K562 (cell line): ENCODE measurements at regions not wholly inside any gene's neighbourhood (a gene's known extent, or its start where the extent isn't known, plus 50 kb on each side); places are given as distances from the start of the nearest gene placed in this dataset.
A peak's percentile ranks its signal among the peaks of the same experiment; 100 is the strongest.

Experiments used
- BDP1 ChIP-seq: IDR thresholded peaks from 3 replicates; pipeline ENCODE4 v1.6.1; 2011; ENCODE audit not compliant: insufficient read length, insufficient read depth
- CBFB ChIP-seq: sonication (generic); formaldehyde crosslinking; IDR thresholded peaks from 2 replicates; pipeline ENCODE4 v1.4.0; 2020; ENCODE audit warnings: mild to moderate bottlenecking, missing genetic modification reagents
- CBX5 ChIP-seq: IDR thresholded peaks from 2 replicates; pipeline ENCODE4 v1.6.1; 2014; ENCODE audit warnings: low read depth, borderline replicate concordance
- CCNT2 ChIP-seq: IDR thresholded peaks from 2 replicates; pipeline ENCODE4 v1.6.1; 2011; ENCODE audit warnings: borderline replicate concordance, low read depth, mild to moderate bottlenecking, moderate library complexity, mixed read lengths, low read length; ENCODE audit not compliant: insufficient read length; ENCODE audit errors: extremely low read depth
- CHCHD3 ChIP-seq: fragments of 250-450 bp; sonication (Bioruptor Pico); IDR thresholded peaks from 2 replicates; pipeline ENCODE4 v2.1.2; 2022; ENCODE audit warnings: mild to moderate bottlenecking
- CXXC5 ChIP-seq: fragments of 250-450 bp; sonication (Bioruptor Pico); IDR thresholded peaks from 2 replicates; pipeline ENCODE4 v1.8.0; 2022; ENCODE audit warnings: inconsistent platforms, mild to moderate bottlenecking, moderate library complexity
- DPF2 ChIP-seq: fragments of 450-650 bp; IDR thresholded peaks from 2 replicates; pipeline ENCODE4 v1.6.1; 2016
- EGR1 ChIP-seq: fragments of 450-650 bp; conservative IDR thresholded peaks from 2 replicates; pipeline ENCODE4 v1.6.1; 2017; ENCODE audit warnings: mild to moderate bottlenecking
- ELF4 ChIP-seq: fragments of 450-650 bp; formaldehyde crosslinking; IDR thresholded peaks from 2 replicates; pipeline ENCODE4 v1.4.0; 2022; ENCODE audit warnings: missing genetic modification characterization
- EP400 ChIP-seq: fragments of 450-650 bp; IDR thresholded peaks from 2 replicates; pipeline ENCODE4 v1.6.1; 2017; ENCODE audit warnings: antibody characterized with exemption, mild to moderate bottlenecking, moderate library complexity
- FOXK2 ChIP-seq, 2 experiments: fragments of 450-650 bp; IDR thresholded peaks in 1 of 2; conservative IDR thresholded peaks in 1 of 2; 2 replicates each; pipeline ENCODE4 v1.6.1; 2016; ENCODE audit warnings: low read depth in 2 of 2, mild to moderate bottlenecking in 1 of 2
- GABPB1 ChIP-seq: sonication (generic); formaldehyde crosslinking; IDR thresholded peaks from 2 replicates; pipeline ENCODE4 v1.8.0; 2022; ENCODE audit warnings: mild to moderate bottlenecking, missing genetic modification reagents
- GTF2E2 ChIP-seq: fragments of 200-800 bp; sonication (Bioruptor generic); IDR thresholded peaks from 2 replicates; pipeline ENCODE4 v1.6.1; 2016; ENCODE audit warnings: missing genetic modification characterization, missing compliant biosample characterization
- HLTF ChIP-seq: fragments of 450-650 bp; IDR thresholded peaks from 2 replicates; pipeline ENCODE4 v1.6.1; 2016
- HNRNPLL ChIP-seq: fragments of 200-400 bp; formaldehyde crosslinking; IDR thresholded peaks from 2 replicates; pipeline ENCODE4 v1.6.1; 2017; ENCODE audit warnings: low read length, low read depth, mild to moderate bottlenecking; ENCODE audit not compliant: poor library complexity, severe bottlenecking
- NR2F6 ChIP-seq: fragments of 450-650 bp; formaldehyde crosslinking; IDR thresholded peaks from 2 replicates; pipeline ENCODE4 v1.4.0; 2020; ENCODE audit warnings: mild to moderate bottlenecking
- OTX1 ChIP-seq: fragments of 450-650 bp; formaldehyde crosslinking; IDR thresholded peaks from 2 replicates; pipeline ENCODE4 v1.4.0; 2022; ENCODE audit warnings: mild to moderate bottlenecking
- RAD51 ChIP-seq: fragments of 450-650 bp; IDR thresholded peaks from 2 replicates; pipeline ENCODE4 v1.7.1; 2016; ENCODE audit warnings: low read depth, mild to moderate bottlenecking, borderline replicate concordance
- RHOXF2B ChIP-seq: fragments of 250-450 bp; sonication (Bioruptor Pico); conservative IDR thresholded peaks from 2 replicates; pipeline ENCODE4 v1.5.1; 2021
- SLC30A9 ChIP-seq: fragments of 250-450 bp; sonication (Bioruptor Pico); IDR thresholded peaks from 2 replicates; pipeline ENCODE4 v1.8.0; 2022; ENCODE audit warnings: mild to moderate bottlenecking, moderate library complexity
- SUPT5H ChIP-seq: fragments of 450-650 bp; IDR thresholded peaks from 2 replicates; pipeline ENCODE4 v1.6.1; 2016
- TCF7 ChIP-seq: sonication (generic); IDR thresholded peaks from 2 replicates; pipeline ENCODE4 v1.6.1; 2016; ENCODE audit warnings: antibody characterized with exemption, borderline replicate concordance
- TCF7L2 ChIP-seq: fragments of 150-350 bp; IDR thresholded peaks from 2 replicates; pipeline ENCODE4 v1.6.1; 2016; ENCODE audit warnings: low read depth, mild to moderate bottlenecking, low read length, moderate library complexity
- TEAD1 ChIP-seq, 2 experiments: fragments of 450-650 bp in 1 of 2; sonication (generic) in 1 of 2; formaldehyde crosslinking; IDR thresholded peaks; 2 replicates each; pipeline versions ENCODE4 v1.4.0 to v1.8.0; 2020 to 2022; ENCODE audit warnings: mild to moderate bottlenecking in 2 of 2, missing genetic modification reagents in 1 of 2
- ZNF133 ChIP-seq: fragments of 250-450 bp; sonication (Bioruptor Pico); IDR thresholded peaks from 2 replicates; pipeline ENCODE4 v1.4.0; 2020; ENCODE audit warnings: mild to moderate bottlenecking
- ZNF143 ChIP-seq: sonication (generic); formaldehyde crosslinking; IDR thresholded peaks from 2 replicates; pipeline ENCODE4 v1.9.0; 2022; ENCODE audit warnings: mild to moderate bottlenecking, missing genetic modification reagents
- ZNF174 ChIP-seq: fragments of 250-450 bp; sonication (Bioruptor Pico); IDR thresholded peaks from 2 replicates; pipeline ENCODE4 v1.4.0; 2020; ENCODE audit warnings: mild to moderate bottlenecking
- ZNF263 ChIP-seq: sonication (generic); formaldehyde crosslinking; IDR thresholded peaks from 2 replicates; pipeline ENCODE4 v1.8.0; 2022; ENCODE audit warnings: mild to moderate bottlenecking, missing genetic modification reagents, borderline replicate concordance
- ZNF384 ChIP-seq: IDR thresholded peaks from 2 replicates; pipeline ENCODE4 v1.6.1; 2012; ENCODE audit warnings: low read depth, low read length, improper control_type of control experiment
- ZNF408 ChIP-seq: fragments of 250-450 bp; sonication (Bioruptor Pico); IDR thresholded peaks from 2 replicates; pipeline ENCODE4 v1.4.0; 2020; ENCODE audit warnings: low read depth, mild to moderate bottlenecking, moderate library complexity
- TF ChIP-seq, protein P1 (sequence below), 3 experiments: fragments of 200-800 bp in 1 of 3; sonication (Bioruptor generic) in 1 of 3; sonication (generic) in 1 of 3; formaldehyde crosslinking in 1 of 3; IDR thresholded peaks; 2 replicates each; pipeline versions ENCODE4 v1.6.1 to v1.8.0; 2016 to 2022; ENCODE audit warnings: mild to moderate bottlenecking in 2 of 3, missing compliant biosample characterization in 2 of 3, missing genetic modification characterization in 2 of 3, missing genetic modification reagents in 1 of 3
- TF ChIP-seq, protein P2 (sequence below): fragments of 250-450 bp; sonication (Bioruptor Pico); IDR thresholded peaks from 2 replicates; pipeline ENCODE4 v1.5.0; 2021

DNA sequence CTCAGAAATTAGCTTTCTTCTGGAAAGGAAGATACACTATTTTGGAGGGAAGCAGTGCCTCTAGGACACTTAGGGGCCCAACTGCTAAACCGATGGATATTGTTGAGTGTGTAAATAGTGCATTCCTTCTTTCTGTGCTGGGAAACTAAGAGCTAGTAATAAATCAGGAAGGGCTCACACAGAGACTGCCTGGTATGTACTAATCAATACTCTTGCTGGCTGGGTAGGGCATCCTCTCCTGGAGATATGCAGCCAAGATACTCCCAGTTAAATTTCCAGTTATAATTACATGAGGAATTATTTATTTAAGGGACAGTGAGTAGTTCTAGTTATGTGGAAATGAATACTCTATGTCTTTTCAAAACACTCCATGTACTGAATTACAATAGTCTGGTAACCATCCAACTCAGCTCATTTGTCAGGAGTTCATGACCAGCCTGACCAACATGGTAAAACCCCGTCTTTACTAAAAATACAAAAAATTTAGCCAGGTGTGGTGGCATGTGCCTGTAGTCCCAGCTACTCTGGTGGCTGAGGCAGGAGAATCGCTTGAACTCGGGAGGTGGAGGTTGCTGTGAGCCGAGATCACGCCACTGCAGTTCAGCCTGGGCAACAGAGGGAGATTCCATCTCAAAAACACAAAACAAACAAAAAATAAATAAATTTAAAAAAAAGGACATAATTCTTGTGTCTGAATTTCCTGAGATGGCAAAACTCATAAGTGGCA is 100.0 kb downstream of the OR2B2 start (continued):
- TF ChIP-seq TCF7L2: no peak
- no peak for TF ChIP-seq CCNT2
- TF ChIP-seq GTF2E2 (tag): no peak
- no peak for TF ChIP-seq EP400
- TF ChIP-seq RHOXF2B (CRISPR knock-in tag): no peak
- TF ChIP-seq HNRNPLL: no peak
- no peak for TF ChIP-seq ZNF143 (CRISPR knock-in tag)
- no peak for TF ChIP-seq ZNF133 (CRISPR knock-in tag)
- no peak for TF ChIP-seq ZNF263 (CRISPR knock-in tag)
- TF ChIP-seq EGR1: no peak
- no peak for TF ChIP-seq ZNF384
- no peak for TF ChIP-seq TEAD1 (CRISPR knock-in tag; IDR thresholded peaks at IDR 0.05)
- TF ChIP-seq CXXC5: no peak
- no peak for TF ChIP-seq CBX5
- TF ChIP-seq OTX1: peak; percentile 10; the same call in 1 of the 2 replicates
- TF ChIP-seq GABPB1 (CRISPR knock-in tag): peak; percentile 41; the same call in 1 of the 2 replicates
- peak; percentile 79 for TF ChIP-seq SUPT5H
- TF ChIP-seq, protein P1, sequence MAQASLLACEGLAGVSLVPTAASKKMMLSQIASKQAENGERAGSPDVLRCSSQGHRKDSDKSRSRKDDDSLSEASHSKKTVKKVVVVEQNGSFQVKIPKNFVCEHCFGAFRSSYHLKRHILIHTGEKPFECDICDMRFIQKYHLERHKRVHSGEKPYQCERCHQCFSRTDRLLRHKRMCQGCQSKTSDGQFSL (CRISPR knock-in tag; IDR thresholded peaks at IDR 0.05): 0 out of 2 replicates have a peak, but pooled peaks have one; percentile 12
- TF ChIP-seq, protein P1 (tag; IDR thresholded peaks at IDR 0.05): no peak
- no peak for TF ChIP-seq HLTF
- no peak for TF ChIP-seq CBFB (CRISPR knock-in tag)
- no peak for TF ChIP-seq SLC30A9
- TF ChIP-seq, protein P2, sequence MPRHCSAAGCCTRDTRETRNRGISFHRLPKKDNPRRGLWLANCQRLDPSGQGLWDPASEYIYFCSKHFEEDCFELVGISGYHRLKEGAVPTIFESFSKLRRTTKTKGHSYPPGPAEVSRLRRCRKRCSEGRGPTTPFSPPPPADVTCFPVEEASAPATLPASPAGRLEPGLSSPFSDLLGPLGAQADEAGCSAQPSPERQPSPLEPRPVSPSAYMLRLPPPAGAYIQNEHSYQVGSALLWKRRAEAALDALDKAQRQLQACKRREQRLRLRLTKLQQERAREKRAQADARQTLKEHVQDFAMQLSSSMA: no peak
- no peak for TF ChIP-seq ZNF174 (CRISPR knock-in tag)
- TF ChIP-seq CHCHD3 (CRISPR knock-in tag): peak; percentile 57; the same call in 1 of the 2 replicates
- TF ChIP-seq TCF7: no peak
- TF ChIP-seq DPF2: no peak
- TF ChIP-seq NR2F6 (CRISPR knock-in tag): no peak
- peak in 1 of 2 experiments; percentile 29; a peak in 1 of 4 replicates for TF ChIP-seq FOXK2 (conservative IDR thresholded peaks at IDR 0.05 in 1 of 2, IDR thresholded peaks at IDR 0.05 in 1 of 2; ENCODE audit: low read depth in 2 of 2)
- TF ChIP-seq BDP1: no peak
- peak; percentile 23; the same call in 1 of the 2 replicates for TF ChIP-seq RAD51
- no peak for TF ChIP-seq ZNF408 (CRISPR knock-in tag)
- 0 out of 2 replicates have a peak, but pooled peaks have one; percentile 44 for TF ChIP-seq ELF4 (CRISPR knock-in tag)
